ENCODE measurements at regions not wholly inside any gene's neighbourhood (a gene's known extent, or its start where the extent isn't known, plus 50 kb on each side); places are given as distances from the start of the nearest gene placed in this dataset.
"Not testable (repeated sequence)": the region's sequence is repeated elsewhere in the genome, so short reads cannot be mapped to it uniquely, and the experiment has no call there.

DNA sequence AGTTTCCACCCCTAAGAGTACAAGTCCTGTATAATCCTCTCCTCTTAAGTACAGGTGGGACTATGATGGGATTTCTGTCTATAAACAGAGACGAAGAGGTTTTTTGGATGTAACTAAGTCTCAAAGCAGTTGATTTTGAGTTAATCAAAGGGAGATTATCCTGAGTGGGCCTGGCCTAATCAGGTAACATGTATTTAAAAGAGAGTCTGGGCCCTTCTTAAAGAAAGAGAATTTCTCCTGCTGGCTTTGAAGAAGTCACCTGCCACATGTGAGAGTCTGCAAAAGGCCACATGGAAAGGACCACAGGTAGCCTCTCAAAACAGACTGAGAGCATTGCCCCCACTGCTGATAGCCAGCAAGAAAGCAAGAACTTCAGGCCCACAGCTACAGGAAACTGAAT lies 142.3 kb downstream of the IRX5 start:
- DNase-seq (ENCODE audit: low spot score): no peak

DNA sequence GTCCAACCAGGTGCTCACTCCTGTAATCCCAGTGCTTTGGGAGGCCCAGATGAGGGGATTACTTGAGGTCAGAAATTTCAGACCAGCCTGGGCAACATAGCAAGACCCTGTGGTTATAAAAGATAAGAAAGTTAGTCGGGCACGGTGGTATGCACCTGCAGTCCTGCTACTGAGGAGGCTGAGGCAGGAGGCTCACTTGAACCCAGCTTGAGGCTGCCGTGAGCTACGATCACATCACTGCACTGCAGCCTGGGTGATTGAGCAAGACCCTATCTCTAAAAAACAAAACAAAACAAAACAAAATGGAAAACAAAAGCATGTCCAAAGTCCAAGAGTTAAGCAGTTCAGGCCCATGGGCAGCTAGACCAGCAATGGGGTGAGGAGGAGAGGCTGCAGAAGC lies 143.2 kb downstream of the IRX5 start:
- no peak for DNase-seq (ENCODE audit: low spot score)

DNA sequence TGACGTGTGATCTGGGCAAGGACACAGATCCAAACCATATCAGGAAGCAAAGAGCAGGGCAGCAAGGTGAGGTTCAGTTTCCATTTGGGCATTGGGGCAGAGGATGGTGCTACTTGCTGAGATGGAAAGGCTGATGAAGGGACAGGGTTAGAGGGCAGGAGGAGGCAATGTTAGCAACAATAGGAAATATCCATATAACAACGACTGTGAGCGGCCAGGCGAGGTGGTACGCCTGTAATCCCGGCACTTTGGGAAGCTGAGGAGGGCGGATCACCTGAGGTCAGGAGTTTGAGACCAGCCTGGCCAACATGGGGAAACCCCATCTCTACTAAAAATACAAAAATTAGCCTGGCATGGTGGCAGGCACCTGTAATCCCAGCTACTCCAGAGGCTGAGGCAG lies 144.5 kb downstream of the IRX5 start:
- DNase-seq (ENCODE audit: low spot score): not testable (repeated sequence)

DNA sequence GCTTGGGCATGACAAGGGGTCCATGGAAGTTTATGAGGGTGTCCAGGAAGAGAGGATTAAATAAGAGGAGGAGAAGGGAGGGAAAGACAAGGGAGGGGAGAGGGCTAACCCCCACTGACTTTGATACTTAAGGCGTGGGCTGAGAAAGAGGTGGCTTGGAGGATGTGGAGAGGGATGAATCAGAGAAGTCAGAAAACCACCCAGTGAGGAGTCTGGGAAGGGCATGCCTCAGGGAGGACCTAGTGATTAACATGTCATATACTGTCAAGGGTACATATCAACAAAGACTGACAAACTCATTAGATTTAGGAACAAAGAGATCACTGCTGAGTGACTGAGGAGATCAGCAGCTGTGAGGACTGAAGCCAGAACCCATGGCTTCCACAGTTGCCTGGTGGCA lies 145.4 kb downstream of the IRX5 start:
- no peak for DNase-seq (ENCODE audit: low spot score)

DNA sequence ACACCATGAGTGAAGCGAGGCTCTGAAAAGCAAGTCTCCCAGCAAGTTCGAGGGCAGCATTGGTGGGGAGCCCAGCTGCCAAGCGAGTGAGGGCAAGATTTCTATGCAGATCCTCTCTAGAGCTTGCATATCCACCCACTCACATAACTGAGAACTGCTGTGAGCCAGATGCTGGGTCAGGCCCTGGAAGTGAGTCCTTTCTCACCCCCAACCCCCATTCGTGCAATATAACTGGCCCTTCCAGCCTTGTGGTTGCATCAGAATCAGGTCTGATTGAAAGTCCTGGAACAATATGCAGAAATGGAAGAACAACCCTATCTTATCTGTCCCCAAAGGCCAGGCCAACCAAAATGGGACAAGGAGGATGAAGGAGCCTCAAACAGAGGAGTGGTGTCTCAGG lies 146.6 kb downstream of the IRX5 start:
- no peak for DNase-seq (ENCODE audit: low spot score)

DNA sequence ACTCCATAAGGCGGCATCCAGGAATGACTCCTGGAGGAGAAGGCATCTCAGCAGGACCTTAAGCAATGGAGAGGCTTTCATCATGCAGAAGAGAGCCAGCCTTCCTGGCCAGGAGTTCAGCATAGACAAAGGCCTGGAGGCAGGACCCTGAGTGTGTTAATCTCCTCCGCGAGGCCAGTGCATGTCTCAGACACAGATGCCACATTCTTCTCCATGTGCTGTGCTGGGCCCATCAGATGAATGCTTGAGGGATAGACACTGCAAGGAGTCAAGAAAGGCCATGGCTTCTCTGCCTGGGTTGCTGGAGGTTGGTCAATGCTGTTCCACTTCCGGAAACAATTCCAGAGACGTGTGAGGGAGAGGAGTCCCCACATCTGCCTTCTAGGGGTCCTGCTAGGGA lies 147.5 kb downstream of the IRX5 start:
- no peak for DNase-seq (ENCODE audit: low spot score)

DNA sequence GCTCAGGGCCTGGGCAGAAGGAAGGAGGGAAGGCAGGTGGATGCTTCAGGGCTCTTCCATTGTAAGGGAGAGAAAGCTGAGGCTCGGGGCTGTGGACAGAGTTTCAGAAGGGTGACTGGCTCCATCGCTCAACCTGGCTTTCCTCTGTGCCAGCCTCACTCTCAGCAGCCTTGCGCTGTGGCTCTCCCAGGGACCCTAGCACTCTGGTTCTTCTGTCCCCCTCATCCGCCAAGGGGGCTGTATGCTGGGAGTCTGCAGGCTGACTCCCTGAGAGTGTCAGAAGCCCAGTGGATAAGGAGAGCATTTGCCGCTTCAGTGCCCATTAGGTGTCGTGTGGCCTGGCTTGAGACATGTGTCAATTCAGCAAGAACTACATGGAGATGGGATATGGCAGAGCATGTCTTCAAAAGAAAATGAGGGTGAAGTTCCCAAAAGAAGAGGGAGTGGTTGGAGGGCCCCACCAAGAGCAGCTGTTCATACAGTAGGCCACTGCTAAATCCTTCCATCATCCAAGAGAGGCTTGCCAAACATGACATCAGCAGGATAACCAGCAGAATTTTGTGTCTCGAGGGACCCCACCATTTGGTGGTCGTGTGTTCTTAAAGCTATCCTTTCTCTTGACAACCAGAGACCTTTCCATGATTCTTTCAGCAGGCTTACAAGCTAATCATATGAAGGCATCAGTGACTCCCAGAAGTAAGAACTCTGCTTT lies 148.2 kb downstream of the IRX5 start:
- DNase-seq (ENCODE audit: low spot score): no peak

DNA sequence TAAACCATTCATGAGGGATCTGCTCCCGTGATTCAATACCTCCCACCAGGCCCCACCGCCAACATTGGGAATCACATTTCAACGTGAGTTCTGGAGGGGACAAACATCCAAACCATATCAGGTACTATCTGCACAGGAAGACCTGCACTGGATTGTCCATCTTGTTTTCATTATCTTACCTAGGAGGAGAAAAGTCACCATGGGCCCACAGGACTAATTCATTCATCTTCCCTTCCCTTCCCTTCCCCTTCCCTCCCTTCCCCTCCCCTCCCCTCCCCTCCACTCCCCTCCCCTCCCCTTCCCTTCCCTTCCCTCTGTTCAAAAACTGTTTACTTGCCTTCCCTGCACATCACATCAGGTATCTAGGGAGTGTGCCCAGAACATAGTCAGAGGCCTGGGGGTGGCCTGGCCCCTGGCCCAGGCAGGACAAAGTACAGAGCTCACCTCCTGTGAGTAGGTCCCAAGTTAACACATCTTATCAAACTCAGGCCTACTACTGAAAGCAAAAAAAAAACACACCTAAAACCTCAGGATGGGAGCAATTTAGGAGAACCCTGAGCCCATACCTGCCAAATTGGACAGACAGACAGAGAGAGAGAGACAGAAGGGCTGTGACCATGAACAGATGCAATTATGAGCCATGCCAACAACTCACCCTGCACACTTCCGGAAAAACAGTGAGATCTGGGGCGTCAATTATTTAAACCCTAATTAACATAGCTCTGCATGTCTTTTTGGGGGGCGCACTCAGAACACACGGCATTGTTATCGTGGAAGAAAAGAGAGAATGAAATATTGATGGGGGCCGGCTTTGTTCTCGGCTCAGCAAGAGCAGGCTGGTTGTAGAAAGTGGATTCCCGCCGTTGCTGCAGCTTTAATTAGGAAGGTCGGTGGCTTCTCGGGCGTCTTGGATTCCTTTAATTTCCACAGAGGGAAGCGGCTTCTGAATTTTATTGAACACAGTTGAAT lies 151.2 kb downstream of the IRX5 start:
- no peak for DNase-seq (ENCODE audit: low spot score)

DNA sequence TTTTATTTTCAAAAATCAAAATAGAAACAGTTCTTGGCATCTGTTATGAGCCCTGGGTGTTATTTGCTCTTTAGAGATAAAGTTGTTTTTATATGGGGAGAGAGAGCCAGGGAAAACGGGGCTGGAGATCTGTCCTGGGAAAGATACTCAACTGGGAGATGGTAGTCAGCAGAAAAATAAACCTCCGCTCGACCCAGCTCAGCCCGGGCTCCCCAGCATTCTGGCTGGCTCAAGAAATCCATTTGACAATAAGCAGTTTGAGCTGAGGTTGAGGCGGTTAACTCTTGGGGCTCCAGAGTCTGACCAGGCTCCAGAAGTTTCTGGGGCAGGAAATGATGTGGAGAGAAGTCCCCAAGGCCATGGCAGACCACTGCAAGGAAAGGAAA lies 151.9 kb downstream of the IRX5 start:
- DNase-seq (ENCODE audit: low spot score): no peak

DNA sequence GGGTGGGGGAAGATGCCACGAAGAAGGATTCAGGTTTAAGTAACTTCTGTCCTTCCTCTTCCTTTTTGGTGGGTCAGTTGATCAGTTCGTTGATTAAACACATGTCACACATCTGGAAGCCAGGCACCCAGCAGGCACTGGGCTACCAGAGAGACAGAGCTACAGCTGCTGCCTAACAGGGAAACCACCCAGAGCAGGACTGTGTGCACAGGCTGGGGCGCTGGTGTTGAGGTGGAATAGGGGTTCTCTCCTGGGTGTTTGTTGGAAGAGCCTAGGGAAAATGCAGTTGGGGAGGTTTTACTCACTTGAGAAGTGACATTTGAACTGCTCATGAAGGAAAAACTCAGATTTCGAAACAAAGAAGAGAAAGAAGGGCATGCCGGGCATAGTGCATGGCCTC lies 152.4 kb downstream of the IRX5 start:
- no peak for DNase-seq (ENCODE audit: low spot score)

DNA sequence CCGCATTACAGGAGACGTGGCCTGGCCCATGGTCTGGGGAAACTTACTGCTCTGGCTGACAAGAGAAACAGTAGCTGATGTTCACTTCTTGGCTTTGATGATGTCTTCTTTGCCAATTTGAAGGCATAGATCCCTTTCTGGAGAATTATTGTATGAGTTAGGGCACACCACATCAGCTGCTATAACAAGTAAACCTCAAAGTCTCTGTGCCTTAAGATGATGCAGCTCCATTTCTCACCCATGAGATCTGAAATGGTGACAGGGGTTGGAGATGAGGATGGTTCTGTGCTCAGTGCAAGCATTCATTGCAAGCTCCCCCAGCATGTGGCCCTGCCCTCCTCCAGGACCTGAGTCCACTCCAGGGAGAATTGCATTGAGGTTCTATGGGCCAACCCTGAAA lies 157.4 kb downstream of the IRX5 start:
- DNase-seq (ENCODE audit: low spot score): no peak

DNA sequence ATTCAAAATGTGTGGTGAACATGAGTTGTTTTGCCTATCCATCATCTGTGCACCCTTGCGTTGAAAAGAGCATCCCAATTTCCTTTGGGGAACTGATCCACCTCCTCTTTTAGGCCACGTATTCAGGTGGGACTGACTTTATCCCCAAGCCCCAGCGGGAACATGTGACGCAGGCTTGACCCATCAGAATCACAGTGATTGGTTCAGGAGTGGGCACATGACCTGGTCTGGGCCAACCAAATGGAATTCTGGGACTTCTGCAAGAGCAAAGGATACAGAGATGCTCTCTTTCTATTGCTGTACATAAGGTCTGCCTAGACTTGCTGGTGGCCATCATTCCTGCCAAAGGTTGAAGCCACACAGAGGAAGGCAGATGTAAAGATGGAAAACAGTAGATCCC lies 158.9 kb downstream of the IRX5 start:
- no peak for DNase-seq (ENCODE audit: low spot score)

DNA sequence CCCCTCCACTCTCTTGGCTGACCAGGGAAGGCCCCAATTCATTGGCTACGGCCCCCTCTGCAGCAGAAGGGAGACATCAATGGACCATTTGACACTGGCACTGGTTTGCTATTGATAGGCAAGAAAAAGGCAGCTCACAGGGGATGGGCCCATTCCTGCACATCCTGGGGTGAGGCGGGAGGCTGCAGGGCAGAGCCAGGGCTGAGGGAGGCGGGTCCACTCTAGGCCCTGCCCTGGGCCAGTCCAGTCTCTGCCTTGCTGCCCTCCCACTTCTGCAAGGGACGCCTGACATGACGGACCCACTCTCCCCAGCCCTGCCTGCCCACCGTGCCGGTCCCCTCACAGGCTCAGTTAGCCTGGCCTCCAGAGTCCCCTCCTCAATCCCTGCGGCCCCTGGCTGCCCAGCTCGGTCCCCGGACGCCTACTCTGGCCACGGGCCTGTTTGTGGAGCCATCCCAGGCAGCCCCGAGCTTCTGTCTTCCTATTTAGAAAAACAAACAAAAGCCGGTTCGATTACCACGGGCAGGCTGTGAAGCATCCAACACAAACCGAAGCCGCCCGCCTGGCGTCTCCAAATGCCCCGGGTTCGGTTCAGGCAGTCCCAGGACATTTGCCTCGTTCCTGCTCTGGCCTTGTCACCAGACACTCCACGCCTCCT lies 160.7 kb downstream of the IRX5 start:
- no peak for DNase-seq (ENCODE audit: low spot score)

DNA sequence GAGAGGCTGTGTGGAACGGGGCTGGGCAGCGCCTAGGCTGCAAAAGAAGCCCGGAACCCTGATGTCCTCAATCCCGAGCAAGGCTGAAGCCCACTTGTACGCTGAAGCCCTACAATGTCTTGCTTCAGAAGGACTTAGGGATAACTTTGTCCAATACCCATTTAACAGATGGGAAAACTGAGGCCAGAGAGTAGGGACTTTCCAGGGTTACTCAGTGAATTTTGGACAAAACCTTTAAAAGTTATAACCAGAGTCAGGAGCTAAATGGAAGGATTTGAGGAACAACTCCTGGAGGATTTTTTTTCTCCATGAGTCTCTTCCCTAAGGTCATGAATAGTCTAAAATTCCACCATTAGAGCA lies 161.2 kb downstream of the IRX5 start:
- DNase-seq (ENCODE audit: low spot score): no peak

DNA sequence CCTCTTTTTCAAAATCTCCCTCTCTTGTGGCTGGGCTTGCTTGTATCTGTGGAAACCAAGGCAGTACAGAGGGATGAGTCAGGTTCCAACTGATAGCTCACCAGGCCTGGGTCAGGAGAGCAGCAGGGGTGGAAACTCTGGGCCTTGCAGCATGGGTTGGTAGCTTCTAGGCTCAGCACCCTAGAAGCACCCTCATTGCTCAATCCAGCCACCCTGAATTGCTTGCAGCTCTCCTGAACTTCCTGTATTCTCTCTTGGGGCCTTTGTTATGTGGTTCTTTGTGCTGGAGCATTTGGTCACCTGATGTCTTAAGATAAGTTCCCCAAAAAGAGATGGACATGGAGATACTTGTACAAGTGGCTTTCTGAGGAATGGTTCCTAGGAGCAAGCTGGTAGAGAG lies 169.4 kb downstream of the IRX5 start:
- no peak for DNase-seq (ENCODE audit: low spot score)

DNA sequence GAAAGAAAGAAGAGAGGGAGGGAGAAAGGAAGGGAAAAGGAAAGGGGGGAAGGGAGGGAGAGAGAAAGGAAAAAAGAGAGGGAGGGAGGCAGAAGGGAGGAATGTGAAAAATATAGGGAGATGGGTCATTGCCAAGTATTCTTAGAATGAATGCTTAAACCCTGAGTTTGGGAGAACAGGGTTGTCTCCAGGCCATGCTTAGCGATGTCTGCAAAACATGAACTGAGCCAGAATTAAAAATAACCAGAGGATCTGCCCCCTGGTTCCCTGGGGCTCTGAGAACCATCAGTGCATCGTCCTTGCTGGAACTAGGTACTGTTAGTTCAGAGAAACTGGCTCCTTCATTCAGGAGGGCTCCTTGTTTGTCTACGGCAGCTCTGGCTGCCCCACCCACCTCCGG lies 170.4 kb downstream of the IRX5 start:
- no peak for DNase-seq (ENCODE audit: low spot score)

DNA sequence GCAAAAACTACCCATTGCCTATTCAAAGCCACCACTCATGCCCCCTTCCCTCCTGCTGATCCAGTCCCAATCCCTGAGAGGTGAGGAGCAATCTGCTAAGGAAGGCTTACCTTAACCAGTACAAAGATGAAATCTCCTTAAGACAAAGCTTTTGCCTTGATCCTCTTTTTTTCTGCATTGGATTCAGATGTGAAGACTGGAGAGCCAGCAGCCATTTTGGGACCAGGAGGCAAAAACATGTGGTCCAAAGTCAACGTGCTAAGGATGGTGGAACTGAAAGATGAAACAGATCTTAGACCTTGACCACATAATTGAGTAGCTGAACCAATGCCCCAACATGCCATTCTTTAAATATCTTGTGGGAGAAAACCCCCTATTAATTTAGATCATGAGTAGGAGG lies 171.4 kb downstream of the IRX5 start:
- DNase-seq (ENCODE audit: low spot score): no peak

DNA sequence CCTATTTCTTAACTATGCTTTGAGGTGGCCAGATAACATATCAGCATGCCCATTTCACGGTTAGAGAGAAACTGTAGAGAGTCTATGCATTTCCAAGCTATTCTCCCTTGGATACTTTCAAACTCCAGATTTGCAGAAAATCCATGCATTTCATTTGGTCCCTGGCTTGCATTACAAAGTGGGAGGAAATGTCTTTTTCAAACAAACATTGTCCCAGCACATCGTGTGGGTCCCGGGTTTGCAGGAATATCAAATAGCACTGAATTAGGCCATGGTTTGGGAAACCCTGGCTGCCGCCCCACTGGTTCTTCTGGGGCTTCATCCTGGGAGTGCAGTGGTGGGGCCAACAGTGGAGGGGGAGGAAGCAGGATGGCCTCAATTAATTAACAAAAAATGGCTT lies 171.9 kb downstream of the IRX5 start:
- no peak for DNase-seq (ENCODE audit: low spot score)

DNA sequence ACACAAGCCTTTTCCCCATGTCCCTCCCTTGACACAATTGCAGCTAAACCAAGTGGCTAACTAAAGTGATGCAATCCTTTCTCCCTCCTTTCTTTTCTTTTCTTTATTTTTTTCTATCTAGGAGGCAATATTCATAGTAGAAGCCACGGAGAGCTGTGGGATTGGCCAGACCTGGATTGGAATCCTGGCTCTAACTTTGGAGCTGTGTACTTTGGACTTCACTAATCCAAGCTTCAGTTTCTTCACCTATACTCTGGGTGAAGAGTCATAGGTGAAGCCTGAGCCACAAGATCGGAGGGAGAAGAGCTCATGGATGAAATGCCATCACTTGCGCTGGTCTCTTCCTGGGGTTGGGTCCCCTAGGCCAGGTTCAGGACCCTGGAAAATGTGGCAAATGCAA lies 177.2 kb downstream of the IRX5 start:
- DNase-seq (ENCODE audit: low spot score): no peak

DNA sequence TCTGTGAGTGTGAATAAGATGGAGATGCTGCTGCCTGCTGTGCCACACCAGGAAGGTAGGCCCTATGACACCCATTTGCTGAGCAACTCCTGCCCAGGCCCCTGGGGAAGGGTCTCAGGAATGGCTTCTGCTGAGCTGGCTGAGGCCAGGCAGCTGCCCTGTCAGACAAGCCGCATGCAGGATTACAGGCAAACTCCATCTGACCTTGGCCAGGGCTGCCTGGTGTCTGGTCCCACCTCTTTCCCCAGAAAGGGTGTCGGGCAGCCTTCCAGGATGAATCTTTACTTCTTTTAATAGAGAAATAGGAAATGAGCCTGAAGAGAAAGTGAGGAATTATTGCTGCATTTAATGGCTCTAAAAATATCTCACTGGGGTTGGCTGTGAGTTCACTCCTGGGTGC lies 182.5 kb downstream of the IRX5 start:
- no peak for DNase-seq (ENCODE audit: low spot score)

DNA sequence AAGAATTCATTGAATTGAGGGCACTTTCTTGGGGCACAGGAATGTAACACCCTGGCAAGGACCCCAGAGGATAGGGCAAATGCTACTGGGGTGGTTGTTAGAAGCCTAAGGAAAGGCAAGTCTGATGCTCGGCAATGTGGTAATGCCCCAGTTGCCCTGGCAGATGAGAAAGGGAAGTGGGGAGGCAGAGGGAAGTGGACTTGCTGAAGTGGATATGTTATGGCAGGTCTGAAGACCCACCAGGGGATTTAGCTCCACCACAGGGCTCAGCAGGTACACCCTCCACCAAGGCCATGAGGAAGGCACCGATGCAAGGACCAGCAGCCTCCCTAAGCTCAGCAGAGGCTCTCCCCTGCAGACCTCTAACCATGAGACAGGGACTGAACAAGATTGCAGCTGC lies 184.8 kb downstream of the IRX5 start:
- DNase-seq (ENCODE audit: low spot score): no peak

DNA sequence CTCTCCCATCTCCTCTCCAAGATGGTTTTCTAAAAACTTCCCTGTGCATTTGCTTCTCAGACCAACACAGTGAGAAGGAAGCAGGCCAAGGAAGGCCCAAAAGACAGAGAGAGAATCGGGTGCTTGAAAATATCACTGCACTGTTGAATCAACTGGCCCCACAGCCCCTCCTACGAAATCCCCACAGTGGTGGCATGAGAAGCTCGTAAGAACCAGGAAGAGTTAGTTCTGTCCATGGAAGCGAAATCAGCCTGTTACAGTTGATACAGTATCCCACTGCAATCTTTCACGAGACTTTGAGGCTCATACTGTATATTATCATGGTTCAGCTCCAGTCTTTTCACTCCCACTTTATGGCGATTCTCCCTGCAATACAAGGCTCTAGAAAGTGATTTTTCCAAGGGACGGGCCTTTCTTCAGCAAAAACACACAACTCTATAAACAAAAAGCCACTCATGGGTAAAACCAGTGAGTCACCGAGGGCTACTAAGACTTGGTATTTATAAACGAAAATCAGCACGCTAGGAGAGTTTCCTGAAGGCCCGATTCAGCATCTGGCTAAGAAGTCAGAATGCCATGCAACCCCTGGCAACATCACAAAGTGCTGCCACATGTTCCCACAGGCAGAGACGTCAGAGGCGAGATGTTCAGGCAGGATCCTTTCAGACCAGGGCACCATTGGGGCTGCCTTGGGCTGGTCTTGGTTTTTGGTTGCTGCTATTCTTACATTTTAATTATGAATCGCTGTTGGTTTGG lies 185.7 kb downstream of the IRX5 start:
- DNase-seq (ENCODE audit: low spot score): peak; percentile 41

Measured in COLO829 (cell line).